Pancreas (tissue), 10 donors: ENCODE measurements at regions not wholly inside any gene's neighbourhood (a gene's known extent, or its start where the extent isn't known, plus 50 kb on each side); places are given as distances from the start of the nearest gene placed in this dataset.

Experiments
- ATAC-seq, 4 donors: fragments of 200-7000 bp; cut with Tn5 transposase; one replicate each; pipeline versions ENCODE4 v1.8.0 to v1.9.1; 2020; ENCODE audit warnings: mild to moderate bottlenecking in 4 of 4, moderate library complexity in 4 of 4
- DNase-seq, 6 donors: peaks; one replicate each; pipeline ENCODE4 v3.0.0-alpha.2; 2020
- FAIRE-seq: peaks from 2 replicates; lab custom pipeline; 2012; peaks lifted over from hg19 to GRCh38; lab: Jason Lieb, UNC
- H3K27ac ChIP-seq, 4 donors: fragments of 200-600 bp; sonication (generic); 1 replicate in 3 of 4; 2 replicates in 1 of 4; pipeline versions ENCODE4 v1.5.0 to v1.8.0; 2020
- H3K27me3 ChIP-seq, 4 donors: fragments of 200-600 bp; one replicate each; pipeline ENCODE4 v1.8.0; 2021
- H3K36me3 ChIP-seq, 3 donors: fragments of 200-600 bp; sonication (generic) in 1 of 3; one replicate each; pipeline versions ENCODE4 v1.5.0 to v1.8.0; 2020 to 2021
- H3K4me1 ChIP-seq, 3 donors: fragments of 200-600 bp; one replicate each; pipeline ENCODE4 v1.8.0; 2021
- H3K4me3 ChIP-seq, 4 donors: fragments of 200-600 bp; sonication (generic) in 2 of 4; one replicate each; pipeline versions ENCODE4 v1.5.0 to v1.8.0; 2020 to 2021
- H3K9me3 ChIP-seq, 4 donors: fragments of 200-600 bp; one replicate each; pipeline ENCODE4 v1.8.0; 2021
- WGBS, 2 donors: extraction: QIAGEN DNeasy Blood & Tissue Kit; methylation state at CpG; one replicate each; pipeline ENCODE4 v1.1.7; 2013; 5-methylcytosine and 5-hydroxymethylcytosine counted together
- intact Hi-C, 3 donors: fragments of 100-400 bp; cut with DNase I; formaldehyde crosslinking; loops; one replicate each; pipeline versions ENCODE4 v1.11.1 to v1.14.2; 2022
- TF ChIP-seq, protein P1 (sequence below), 4 donors: fragments of 200-600 bp; sonication (generic) in 3 of 4; IDR thresholded peaks; one replicate each; pipeline versions ENCODE4 v1.5.0 to v1.8.0; 2021; ENCODE audit warnings: antibody characterized with exemption in 4 of 4
- donor health status: healthy with polysubstance abuse.
- donor health status: DM: no; HTN: no; CAD: no; lungs with moderate emphysema.
- donor health status: DM: no; HTN: no; CAD: no.
- donor health status: control.
- donor health status: control.
- donor health status: Bipolar disorder and iron deficiency.
- donor health status: DM: yes; HTN: yes; CAD: no.
- donor health status: DM: no; HTN: no; CAD: no.
- donor health status: DM: no; HTN: no; CAD: no.
- donor health status: DM: yes; HTN: yes; CAD: no.

DNA sequence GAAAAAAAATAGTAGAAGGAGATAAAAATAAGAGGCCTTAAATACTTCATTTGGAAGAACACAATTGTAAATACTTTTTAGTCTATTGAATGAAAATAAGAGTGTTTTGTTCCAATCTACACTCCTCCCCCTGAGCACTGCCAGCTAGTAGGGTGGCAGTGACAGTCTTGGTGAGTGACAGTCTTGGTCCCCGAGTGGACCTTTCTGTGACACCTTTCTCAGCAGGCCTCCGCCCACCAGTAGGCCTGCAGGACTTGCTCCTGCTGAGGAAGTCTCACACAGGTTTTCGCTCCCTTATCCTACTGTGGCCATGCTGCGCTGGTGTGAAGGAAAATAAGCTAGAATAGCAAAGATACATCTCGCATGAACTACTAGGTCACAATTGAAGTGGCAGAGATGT lies 666.8 kb downstream of the NR4A2 start:
- TF ChIP-seq, protein P1, sequence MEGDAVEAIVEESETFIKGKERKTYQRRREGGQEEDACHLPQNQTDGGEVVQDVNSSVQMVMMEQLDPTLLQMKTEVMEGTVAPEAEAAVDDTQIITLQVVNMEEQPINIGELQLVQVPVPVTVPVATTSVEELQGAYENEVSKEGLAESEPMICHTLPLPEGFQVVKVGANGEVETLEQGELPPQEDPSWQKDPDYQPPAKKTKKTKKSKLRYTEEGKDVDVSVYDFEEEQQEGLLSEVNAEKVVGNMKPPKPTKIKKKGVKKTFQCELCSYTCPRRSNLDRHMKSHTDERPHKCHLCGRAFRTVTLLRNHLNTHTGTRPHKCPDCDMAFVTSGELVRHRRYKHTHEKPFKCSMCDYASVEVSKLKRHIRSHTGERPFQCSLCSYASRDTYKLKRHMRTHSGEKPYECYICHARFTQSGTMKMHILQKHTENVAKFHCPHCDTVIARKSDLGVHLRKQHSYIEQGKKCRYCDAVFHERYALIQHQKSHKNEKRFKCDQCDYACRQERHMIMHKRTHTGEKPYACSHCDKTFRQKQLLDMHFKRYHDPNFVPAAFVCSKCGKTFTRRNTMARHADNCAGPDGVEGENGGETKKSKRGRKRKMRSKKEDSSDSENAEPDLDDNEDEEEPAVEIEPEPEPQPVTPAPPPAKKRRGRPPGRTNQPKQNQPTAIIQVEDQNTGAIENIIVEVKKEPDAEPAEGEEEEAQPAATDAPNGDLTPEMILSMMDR (IDR thresholded peaks at IDR 0.05), result no peak
- Histone ChIP-seq H3K4me3 (no peak overlapping the region), H3K27me3 (no peaks in the 10 kb centered on the region), H3K27ac (no peak overlapping the region), H3K9me3 (no peaks in the 10 kb centered on the region), H3K36me3 (no peaks in the 10 kb centered on the region), H3K4me1 (no peaks in the 10 kb centered on the region)
- FAIRE-seq (no peak), ATAC-seq (no peak), DNase-seq (no peak)
- intact Hi-C loops, result no loop called here
- WGBS, 2 donors, result 71 to 74% methylated on average over 5 of the region's 5 CpGs

- TF ChIP-seq, protein P1 (IDR thresholded peaks at IDR 0.05), result no peak
- ATAC-seq, result no peak
- Histone ChIP-seq H3K4me1 (no peaks in the 10 kb centered on the region), H3K9me3 (no peaks in the 10 kb centered on the region), H3K4me3 (no peak overlapping the region), H3K27me3 (no peaks in the 10 kb centered on the region), H3K27ac (no peak overlapping the region), H3K36me3 (no peaks in the 10 kb centered on the region)
- no peak for DNase-seq
- WGBS, 2 donors, result 62 to 64% methylated on average over 3 of the region's 3 CpGs
- FAIRE-seq, result no peak
- intact Hi-C loops, result no loop called here
Observed at GRCh38 chr2:155663265-155663664, 669.3 kb downstream of the NR4A2 start.

DNA sequence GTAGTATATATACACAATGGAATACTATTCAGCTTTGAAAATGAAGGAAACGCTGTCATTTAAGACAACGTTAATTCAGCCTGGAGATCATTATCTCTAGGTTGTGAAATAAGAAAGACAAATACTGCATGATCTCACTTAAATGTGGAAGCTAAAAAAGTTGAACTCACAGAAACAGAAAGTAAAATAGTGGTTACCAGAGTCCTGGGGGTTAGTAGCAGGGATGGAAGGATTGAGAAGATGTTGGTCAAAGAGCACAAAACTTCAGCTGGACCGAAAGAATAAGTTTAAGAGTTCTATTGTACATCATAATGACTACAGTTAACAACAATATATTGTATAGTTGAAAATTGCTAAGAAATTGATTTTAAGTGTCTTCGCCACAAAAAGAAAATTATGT lies 670.3 kb downstream of the NR4A2 start:
- no peaks in the 10 kb centered on the region for H3K27me3 ChIP-seq
- WGBS, 2 donors, result 75 to 76% methylated on average over 4 of the region's 4 CpGs
- intact Hi-C loops, result no loop called here
- no peak for DNase-seq
- H3K4me3 ChIP-seq, result no peak overlapping the region
- FAIRE-seq, result no peak
- H3K4me1 ChIP-seq, result no peaks in the 10 kb centered on the region
- H3K9me3 ChIP-seq, result no peaks in the 10 kb centered on the region
- no peak for ATAC-seq
- H3K27ac ChIP-seq, result no peak overlapping the region
- H3K36me3 ChIP-seq, result no peaks in the 10 kb centered on the region
- TF ChIP-seq, protein P1 (IDR thresholded peaks at IDR 0.05), result no peak

DNA sequence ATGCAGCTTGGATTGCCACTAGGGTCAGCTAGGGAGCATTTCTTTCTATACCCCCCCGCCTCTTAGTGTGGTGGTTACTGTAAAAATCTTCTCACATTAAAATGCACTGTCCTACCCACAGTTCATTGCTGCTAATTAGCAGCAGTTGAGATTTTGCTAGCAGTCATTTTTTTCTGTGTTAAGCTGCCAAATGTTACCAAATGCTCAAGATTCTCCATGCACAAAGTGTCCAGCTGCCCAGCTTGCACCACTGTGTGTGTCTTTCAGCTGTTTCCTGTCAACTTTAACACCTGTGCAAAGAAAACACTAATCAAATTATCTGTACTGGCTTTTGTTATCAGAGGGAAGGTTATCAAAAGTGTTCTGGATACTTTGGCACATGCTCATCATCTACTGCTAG lies 679.3 kb downstream of the NR4A2 start:
- WGBS, 2 donors, result 74 to 90% methylated on average over 1 of the region's 1 CpG
- Histone ChIP-seq H3K9me3 (no peaks in the 10 kb centered on the region), H3K4me1 (no peaks in the 10 kb centered on the region), H3K4me3 (no peak overlapping the region), H3K36me3 (no peaks in the 10 kb centered on the region), H3K27me3 (no peaks in the 10 kb centered on the region), H3K27ac (no peak overlapping the region)
- intact Hi-C loops, result no loop called here
- DNase-seq (no peak), FAIRE-seq (no peak), ATAC-seq (peak in 1 of 4 donors; percentile 17)
- TF ChIP-seq, protein P1 (IDR thresholded peaks at IDR 0.05), result no peak

DNA sequence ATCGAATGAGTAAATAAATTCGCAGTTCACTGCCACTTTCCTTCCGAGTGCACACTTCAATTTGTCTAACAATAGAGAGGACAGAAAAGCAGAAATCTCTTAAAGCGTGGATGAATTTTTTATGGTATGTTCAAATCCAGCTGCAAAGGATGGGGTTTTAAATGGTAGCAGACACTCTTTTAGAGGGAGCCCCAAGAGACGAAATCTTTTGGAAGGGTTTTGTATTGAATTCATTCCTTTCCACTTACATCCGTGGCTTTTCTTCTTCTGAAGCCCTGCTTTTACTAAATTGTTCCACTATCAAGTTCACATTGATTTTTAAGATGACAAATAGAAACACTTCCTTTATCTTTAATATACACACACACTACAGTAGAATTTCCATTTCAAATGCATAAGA lies 680.7 kb downstream of the NR4A2 start:
- no peak for FAIRE-seq
- no peak overlapping the region for H3K4me3 ChIP-seq
- H3K36me3 ChIP-seq, result no peaks in the 10 kb centered on the region
- 42 to 51% methylated on average over 6 of the region's 6 CpGs for WGBS, 2 donors
- H3K4me1 ChIP-seq, result no peaks in the 10 kb centered on the region
- no peak overlapping the region for H3K27ac ChIP-seq
- no peaks in the 10 kb centered on the region for H3K27me3 ChIP-seq
- TF ChIP-seq, protein P1 (IDR thresholded peaks at IDR 0.05), result no peak
- ATAC-seq, result no peak
- intact Hi-C loops, result no loop called here
- no peaks in the 10 kb centered on the region for H3K9me3 ChIP-seq
- no peak for DNase-seq
